A549 (cell line): ENCODE measurements at regions not wholly inside any gene's neighbourhood (a gene's known extent, or its start where the extent isn't known, plus 50 kb on each side); places are given as distances from the start of the nearest gene placed in this dataset.

ENCODE experiments used
- HOXB5 ChIP-seq: fragments of 250-450 bp; sonication (Bioruptor Pico); IDR thresholded peaks from 2 replicates; pipeline ENCODE4 v1.5.0; 2020; ENCODE audit warnings: mild to moderate bottlenecking, moderate library complexity
- JUN ChIP-seq, 2 experiments: fragments of >200 bp; sonication (Bioruptor Twin); formaldehyde crosslinking; IDR thresholded peaks; 2 replicates in 1 of 2; 3 replicates in 1 of 2; pipeline ENCODE4 v1.6.1; 2016 to 2017
- RAD21 ChIP-seq, 2 experiments: fragments of >200 bp in 1 of 2; sonication (Bioruptor Twin) in 1 of 2; formaldehyde crosslinking in 1 of 2; IDR thresholded peaks in 1 of 2; conservative IDR thresholded peaks in 1 of 2; 2 replicates in 1 of 2; 3 replicates in 1 of 2; pipeline ENCODE4 v1.6.1; 2012 to 2018; ENCODE audit warnings: inconsistent platforms in 1 of 2
- TF ChIP-seq, protein P1 (sequence below): IDR thresholded peaks from 2 replicates; pipeline ENCODE4 v1.6.1; 2012
- TF ChIP-seq, protein P2 (sequence below): fragments of >200 bp; sonication (Bioruptor Twin); formaldehyde crosslinking; IDR thresholded peaks from 3 replicates; pipeline ENCODE4 v1.5.1; 2016

DNA sequence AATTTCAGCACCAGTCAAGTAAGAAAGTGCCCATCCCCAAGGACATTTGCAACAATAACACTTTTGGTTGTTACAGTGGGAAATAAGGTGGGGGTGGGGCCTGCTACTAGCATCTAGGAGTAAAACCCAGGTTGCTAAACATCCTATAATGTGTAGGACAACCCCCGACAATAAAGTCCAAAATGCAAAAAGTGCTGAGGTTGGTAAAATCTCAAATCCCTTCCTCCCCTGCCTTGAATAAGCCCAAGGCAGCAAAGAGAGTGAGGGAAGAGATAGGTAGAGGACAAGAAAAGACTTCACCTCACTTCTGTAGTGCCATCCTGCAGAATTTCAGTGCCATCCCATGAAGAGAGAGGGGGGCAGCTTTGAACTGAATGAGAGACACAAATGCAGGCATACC is 117.5 kb upstream of the NIPBL start:
- TF ChIP-seq, protein P1, sequence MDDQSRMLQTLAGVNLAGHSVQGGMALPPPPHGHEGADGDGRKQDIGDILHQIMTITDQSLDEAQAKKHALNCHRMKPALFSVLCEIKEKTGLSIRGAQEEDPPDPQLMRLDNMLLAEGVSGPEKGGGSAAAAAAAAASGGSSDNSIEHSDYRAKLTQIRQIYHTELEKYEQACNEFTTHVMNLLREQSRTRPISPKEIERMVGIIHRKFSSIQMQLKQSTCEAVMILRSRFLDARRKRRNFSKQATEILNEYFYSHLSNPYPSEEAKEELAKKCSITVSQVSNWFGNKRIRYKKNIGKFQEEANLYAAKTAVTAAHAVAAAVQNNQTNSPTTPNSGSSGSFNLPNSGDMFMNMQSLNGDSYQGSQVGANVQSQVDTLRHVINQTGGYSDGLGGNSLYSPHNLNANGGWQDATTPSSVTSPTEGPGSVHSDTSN = no peak
- TF ChIP-seq JUN (IDR thresholded peaks at IDR 0.05) (no peak), RAD21 (conservative IDR thresholded peaks at IDR 0.05 in 1 of 2, IDR thresholded peaks at IDR 0.05 in 1 of 2) (no peak), HOXB5 (no peak)
- TF ChIP-seq, protein P2, sequence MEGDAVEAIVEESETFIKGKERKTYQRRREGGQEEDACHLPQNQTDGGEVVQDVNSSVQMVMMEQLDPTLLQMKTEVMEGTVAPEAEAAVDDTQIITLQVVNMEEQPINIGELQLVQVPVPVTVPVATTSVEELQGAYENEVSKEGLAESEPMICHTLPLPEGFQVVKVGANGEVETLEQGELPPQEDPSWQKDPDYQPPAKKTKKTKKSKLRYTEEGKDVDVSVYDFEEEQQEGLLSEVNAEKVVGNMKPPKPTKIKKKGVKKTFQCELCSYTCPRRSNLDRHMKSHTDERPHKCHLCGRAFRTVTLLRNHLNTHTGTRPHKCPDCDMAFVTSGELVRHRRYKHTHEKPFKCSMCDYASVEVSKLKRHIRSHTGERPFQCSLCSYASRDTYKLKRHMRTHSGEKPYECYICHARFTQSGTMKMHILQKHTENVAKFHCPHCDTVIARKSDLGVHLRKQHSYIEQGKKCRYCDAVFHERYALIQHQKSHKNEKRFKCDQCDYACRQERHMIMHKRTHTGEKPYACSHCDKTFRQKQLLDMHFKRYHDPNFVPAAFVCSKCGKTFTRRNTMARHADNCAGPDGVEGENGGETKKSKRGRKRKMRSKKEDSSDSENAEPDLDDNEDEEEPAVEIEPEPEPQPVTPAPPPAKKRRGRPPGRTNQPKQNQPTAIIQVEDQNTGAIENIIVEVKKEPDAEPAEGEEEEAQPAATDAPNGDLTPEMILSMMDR = no peak
